ENCODE measurements at regions not wholly inside any gene's neighbourhood (a gene's known extent, or its start where the extent isn't known, plus 50 kb on each side); places are given as distances from the start of the nearest gene placed in this dataset.
"Not testable (repeated sequence)": the region's sequence is repeated elsewhere in the genome, so short reads cannot be mapped to it uniquely, and the experiment has no call there.

- peak; percentile 23 to 66 (median 54); a peak in 5 of 6 replicates for TF ChIP-seq CTCF (IDR thresholded peaks at IDR 0.05 in 2 of 3, conservative IDR thresholded peaks at IDR 0.05 in 1 of 3; ENCODE audit: borderline replicate concordance in 1 of 3, insufficient read depth in 1 of 3, low read depth in 2 of 3, low read length in 2 of 3)
- not testable (repeated sequence) for TF ChIP-seq CEBPB (IDR thresholded peaks at IDR 0.05; ENCODE audit: low read depth); MAX (IDR thresholded peaks at IDR 0.05); TCF7L2 (IDR thresholded peaks at IDR 0.05; ENCODE audit: borderline replicate concordance, extremely low read depth, insufficient read depth, insufficient read length)
Observed at GRCh38 chr3:193970131-193970772, 165.7 kb upstream of the HES1 start.
